OCI-LY7 (cell line): ENCODE measurements at regions not wholly inside any gene's neighbourhood (a gene's known extent, or its start where the extent isn't known, plus 50 kb on each side); places are given as distances from the start of the nearest gene placed in this dataset.

Experiments
- BruUV-seq: library from RNA; stranded (reverse); fragments of 400-500 nt; replicated peaks from 2 replicates; lab custom pipeline; 2021; lab: Mats Ljungman, UMichigan
- CTCF ChIA-PET: fragments of 300-600 bp; sonication (Branson Sonifier 250); formaldehyde crosslinking; loops from one replicate; lab custom pipeline; 2022; ENCODE audit warnings: antibody characterized with exemption; ENCODE audit not compliant: unreplicated experiment; lab: Charles Lee
- POLR2A ChIA-PET: fragments of 300-600 bp; sonication (Branson Sonifier 250); formaldehyde crosslinking; loops from one replicate; lab custom pipeline; 2022; ENCODE audit warnings: antibody characterized with exemption; lab: Charles Lee
- DNase-seq: peaks from one replicate; pipeline ENCODE4 v3.0.0-alpha.2; 2015; ENCODE audit warnings: low spot score
- H2AFZ ChIP-seq: fragments of 200-600 bp; sonication (generic), shearing (Covaris generic); 2 replicates; pipeline ENCODE4 v1.6.1; 2014; ENCODE audit warnings: mild to moderate bottlenecking, antibody characterized with exemption, low read length, moderate library complexity
- H3K27ac ChIP-seq: fragments of 200-600 bp; sonication (generic); 2 replicates; pipeline ENCODE4 v1.5.1; 2014; ENCODE audit warnings: mixed run types, low read depth, mild to moderate bottlenecking, moderate library complexity, low read length, inconsistent platforms; ENCODE audit not compliant: poor library complexity, severe bottlenecking
- H3K36me3 ChIP-seq: fragments of 200-600 bp; sonication (generic); 2 replicates; pipeline ENCODE4 v1.6.1; 2014; ENCODE audit warnings: mild to moderate bottlenecking, antibody characterized with exemption, low read length, moderate library complexity, mixed read lengths; ENCODE audit not compliant: insufficient read depth
- H3K4me1 ChIP-seq: fragments of 200-600 bp; sonication (generic); 2 replicates; pipeline ENCODE4 v1.5.1; 2014; ENCODE audit warnings: mild to moderate bottlenecking, low read length; ENCODE audit not compliant: insufficient read depth, poor library complexity, severe bottlenecking
- H3K4me2 ChIP-seq: fragments of 200-600 bp; sonication (generic); 2 replicates; pipeline ENCODE4 v1.6.1; 2014; ENCODE audit warnings: mild to moderate bottlenecking, low read length
- H3K4me3 ChIP-seq: fragments of 200-600 bp; sonication (generic); 2 replicates; pipeline ENCODE4 v1.5.1; 2014; ENCODE audit warnings: mild to moderate bottlenecking, low read depth, low read length; ENCODE audit not compliant: poor library complexity, severe bottlenecking
- H3K79me2 ChIP-seq: fragments of 200-600 bp; sonication (generic); 2 replicates; pipeline ENCODE4 v1.6.1; 2016; ENCODE audit warnings: low read depth, mild to moderate bottlenecking, low read length, moderate library complexity, mixed read lengths; ENCODE audit not compliant: insufficient read depth
- H3K9me2 ChIP-seq: fragments of 200-600 bp; sonication (generic); 2 replicates; pipeline ENCODE4 v1.6.1; 2016; ENCODE audit warnings: mild to moderate bottlenecking, low read length, mixed read lengths; ENCODE audit not compliant: insufficient read depth
- H3K9me3 ChIP-seq: fragments of 200-600 bp; sonication (generic); 2 replicates; pipeline ENCODE4 v1.6.1; 2014; ENCODE audit warnings: mild to moderate bottlenecking, mixed run types, low read length, mixed read lengths
- H4K20me1 ChIP-seq: fragments of 200-600 bp; sonication (generic); 2 replicates; pipeline ENCODE4 v1.6.1; 2014; ENCODE audit warnings: mild to moderate bottlenecking, antibody characterized with exemption, low read length, moderate library complexity, mixed read lengths; ENCODE audit not compliant: insufficient read depth
- EZH2phosphoT487 ChIP-seq: fragments of 200-600 bp; sonication (generic); IDR thresholded peaks from 2 replicates; pipeline ENCODE4 v1.6.1; 2018; ENCODE audit warnings: low read depth, borderline replicate concordance, mild to moderate bottlenecking, mixed run types, antibody characterized with exemption, low read length, moderate library complexity, mixed read lengths
- intact Hi-C: fragments of 100-400 bp; cut with micrococcal nuclease; formaldehyde crosslinking; loops from one replicate; pipeline ENCODE4 v1.10.0; 2022; ENCODE audit not compliant: unreplicated experiment
- TF ChIP-seq, protein P1 (sequence below): fragments of 200-600 bp; sonication (generic); conservative IDR thresholded peaks from 2 replicates; pipeline ENCODE4 v1.5.1; 2014; ENCODE audit warnings: mild to moderate bottlenecking, antibody characterized with exemption, low read length, moderate library complexity, mixed read lengths

DNA sequence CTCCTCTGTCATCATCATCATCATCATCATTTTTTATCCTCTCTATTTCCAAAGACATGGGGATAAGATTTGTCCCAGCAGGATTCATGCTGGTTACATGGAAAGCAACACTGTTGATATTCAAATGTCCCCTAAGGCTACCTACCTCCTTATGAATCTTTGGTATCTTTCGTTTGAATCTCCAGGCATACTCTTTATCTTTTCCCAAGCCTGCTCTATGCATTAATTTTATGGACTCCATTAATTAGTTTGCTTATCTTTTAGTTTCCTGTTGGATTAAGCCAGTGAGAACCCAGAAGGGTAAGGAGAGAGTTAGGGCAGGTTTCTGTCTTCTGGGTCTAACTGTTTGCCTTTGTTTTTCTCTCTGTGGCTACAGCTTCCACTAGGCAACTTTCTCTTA lies 129.6 kb upstream of the GOT2 start:
- Histone ChIP-seq H3K27ac (no peak overlapping the region), H3K36me3 (no peaks in the 10 kb centered on the region), H3K4me1 (no peaks in the 10 kb centered on the region), H2AFZ (no peak overlapping the region), H4K20me1 (no peaks in the 10 kb centered on the region), H3K9me3 (no peaks in the 10 kb centered on the region), H3K9me2 (no peaks in the 10 kb centered on the region), H3K79me2 (no peaks in the 10 kb centered on the region), H3K4me2 (no peak overlapping the region), H3K4me3 (no peak overlapping the region)
- DNase-seq: no peak
- TF ChIP-seq EZH2phosphoT487: no peak
- TF ChIP-seq, protein P1, sequence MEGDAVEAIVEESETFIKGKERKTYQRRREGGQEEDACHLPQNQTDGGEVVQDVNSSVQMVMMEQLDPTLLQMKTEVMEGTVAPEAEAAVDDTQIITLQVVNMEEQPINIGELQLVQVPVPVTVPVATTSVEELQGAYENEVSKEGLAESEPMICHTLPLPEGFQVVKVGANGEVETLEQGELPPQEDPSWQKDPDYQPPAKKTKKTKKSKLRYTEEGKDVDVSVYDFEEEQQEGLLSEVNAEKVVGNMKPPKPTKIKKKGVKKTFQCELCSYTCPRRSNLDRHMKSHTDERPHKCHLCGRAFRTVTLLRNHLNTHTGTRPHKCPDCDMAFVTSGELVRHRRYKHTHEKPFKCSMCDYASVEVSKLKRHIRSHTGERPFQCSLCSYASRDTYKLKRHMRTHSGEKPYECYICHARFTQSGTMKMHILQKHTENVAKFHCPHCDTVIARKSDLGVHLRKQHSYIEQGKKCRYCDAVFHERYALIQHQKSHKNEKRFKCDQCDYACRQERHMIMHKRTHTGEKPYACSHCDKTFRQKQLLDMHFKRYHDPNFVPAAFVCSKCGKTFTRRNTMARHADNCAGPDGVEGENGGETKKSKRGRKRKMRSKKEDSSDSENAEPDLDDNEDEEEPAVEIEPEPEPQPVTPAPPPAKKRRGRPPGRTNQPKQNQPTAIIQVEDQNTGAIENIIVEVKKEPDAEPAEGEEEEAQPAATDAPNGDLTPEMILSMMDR: no peak
- intact Hi-C loops: no loop called here
- CTCF ChIA-PET: no interaction called here
- POLR2A ChIA-PET: no interaction called here
- no TSS peak for BruUV-seq

DNA sequence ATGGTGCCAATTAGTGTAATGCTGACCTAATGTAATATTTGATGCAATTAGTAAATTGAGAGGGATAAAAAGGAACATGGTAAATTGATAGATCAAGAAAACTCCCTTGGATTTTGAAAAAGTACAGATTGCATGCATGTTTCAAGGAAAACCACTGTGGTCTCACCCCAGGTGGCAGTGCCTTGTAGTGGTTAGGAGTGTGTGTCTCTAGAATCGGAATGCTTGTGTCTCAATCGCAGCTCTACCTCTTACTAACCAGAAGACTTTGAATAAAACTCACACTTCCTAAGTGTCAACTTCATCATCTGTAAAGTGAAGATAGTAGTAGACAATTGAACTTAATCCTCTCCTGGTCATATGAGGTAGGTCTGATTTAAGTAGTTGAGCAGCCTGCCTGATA lies 128.9 kb upstream of the GOT2 start:
- H3K79me2 ChIP-seq: no peaks in the 10 kb centered on the region
- no peaks in the 10 kb centered on the region for H3K9me3 ChIP-seq
- H3K36me3 ChIP-seq: no peaks in the 10 kb centered on the region
- no peak overlapping the region for H2AFZ ChIP-seq
- no peaks in the 10 kb centered on the region for H4K20me1 ChIP-seq
- no peak overlapping the region for H3K27ac ChIP-seq
- DNase-seq: no peak
- H3K4me1 ChIP-seq: no peaks in the 10 kb centered on the region
- BruUV-seq: no TSS peak
- no peak for TF ChIP-seq EZH2phosphoT487
- TF ChIP-seq, protein P1: no peak
- no peak overlapping the region for H3K4me3 ChIP-seq
- ChIA-PET CTCF (no interaction called here), POLR2A (interaction anchor here (1.4 kb wide), 1 partner anchor 9 kb away, joined by 5 read pairs; no protein-coding TSS in a partner anchor)
- no peaks in the 10 kb centered on the region for H3K9me2 ChIP-seq
- no peak overlapping the region for H3K4me2 ChIP-seq
- intact Hi-C loops: no loop called here

DNA sequence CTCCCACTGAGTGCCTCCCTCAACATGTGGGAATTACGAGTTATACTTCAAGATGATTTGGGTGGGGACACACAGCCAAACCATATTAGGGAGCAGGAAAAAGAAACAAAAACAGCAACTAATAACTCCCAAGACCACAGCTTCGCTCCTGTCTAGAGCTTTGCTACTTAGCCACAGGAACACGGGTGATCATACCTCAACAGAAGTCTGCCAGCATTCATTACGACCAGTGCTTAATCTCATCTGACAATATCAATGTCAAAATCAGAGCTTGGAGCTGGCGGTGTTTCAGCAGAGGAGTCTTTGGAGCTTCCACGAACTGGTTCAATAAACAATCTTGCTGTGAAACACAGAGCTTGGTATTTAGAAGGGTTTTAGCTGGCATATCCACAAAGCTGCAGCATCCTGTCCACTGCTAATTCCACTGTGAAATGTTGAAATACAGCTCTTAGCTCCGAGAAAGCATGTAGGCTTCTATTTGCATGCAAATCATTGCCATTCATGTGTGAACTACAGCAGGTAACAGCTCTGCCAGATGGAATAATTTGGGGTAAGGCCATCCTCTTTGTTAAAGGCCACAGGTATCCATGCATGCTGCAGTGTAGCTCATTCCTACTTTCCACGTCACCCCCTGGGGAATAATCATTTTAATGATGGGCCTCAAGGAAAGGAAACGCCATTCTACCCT lies 128.4 kb upstream of the GOT2 start:
- H2AFZ ChIP-seq: no peak overlapping the region
- no peak overlapping the region for H3K27ac ChIP-seq

More for the DNA sequence above, 128.4 kb upstream of the GOT2 start:
- H4K20me1 ChIP-seq: no peaks in the 10 kb centered on the region
- intact Hi-C loops: no loop called here
- H3K79me2 ChIP-seq: no peaks in the 10 kb centered on the region
- H3K4me2 ChIP-seq: no peak overlapping the region
- H3K36me3 ChIP-seq: no peaks in the 10 kb centered on the region
- ChIA-PET POLR2A (interaction anchor here (1.4 kb wide), 1 partner anchor 9 kb away, joined by 5 read pairs; no protein-coding TSS in a partner anchor), CTCF (no interaction called here)
- TF ChIP-seq, protein P1: no peak
- TF ChIP-seq EZH2phosphoT487: no peak
- no peaks in the 10 kb centered on the region for H3K9me3 ChIP-seq
- DNase-seq: no peak
- H3K9me2 ChIP-seq: no peaks in the 10 kb centered on the region
- BruUV-seq: no TSS peak
- no peaks in the 10 kb centered on the region for H3K4me1 ChIP-seq
- no peak overlapping the region for H3K4me3 ChIP-seq
